ENCODE measurements at regions not wholly inside any gene's neighbourhood (a gene's known extent, or its start where the extent isn't known, plus 50 kb on each side); places are given as distances from the start of the nearest gene placed in this dataset.

- Histone ChIP-seq H3K9me3 (replicated peaks in 1 of 2; ENCODE audit: control insufficient read depth in 1 of 2, insufficient read depth in 1 of 2, low read length in 2 of 2) (peaks cover 0 to 3% of the 10 kb centered on the region in 2 donors), H3K36me3 (replicated peaks in 1 of 2; ENCODE audit: control insufficient read depth in 1 of 2, insufficient read depth in 2 of 2, low read length in 2 of 2) (no peaks in the 10 kb centered on the region), H2AFZ (ENCODE audit: insufficient read depth, low read depth, low read length, poor library complexity, severe bottlenecking) (no peak overlapping the region), H3K4me2 (replicated peaks; ENCODE audit: extremely low read depth, low read length, poor library complexity, severe bottlenecking) (no peak overlapping the region), H3K79me2 (ENCODE audit: insufficient read depth, low read length) (no peaks in the 10 kb centered on the region), H4K20me1 (ENCODE audit: insufficient read depth, low read length) (no peaks in the 10 kb centered on the region), H3K4me1 (ENCODE audit: control insufficient read depth in 1 of 2, insufficient read depth in 2 of 2, low read length in 2 of 2) (peaks cover 1 to 2% of the 10 kb centered on the region in 2 donors), H3K4me3 (replicated peaks in 1 of 3; ENCODE audit: low read depth in 2 of 3, low read length in 3 of 3) (no peak overlapping the region), H3K27ac (ENCODE audit: low read depth in 1 of 2, low read length in 2 of 2) (no peak overlapping the region), H3K9ac (ENCODE audit: insufficient read depth, low read length, poor library complexity, severe bottlenecking) (no peak overlapping the region), H3K27me3 (ENCODE audit: control insufficient read depth in 2 of 2, insufficient read depth in 2 of 2, low read length in 2 of 2) (no peaks in the 10 kb centered on the region)
- H3K9me3 Mint-ChIP-seq: peaks cover 0 to 8% (median 2%) of the 10 kb centered on the region in 7 donors
- DNase-seq: no peak
- TF ChIP-seq, protein P1, sequence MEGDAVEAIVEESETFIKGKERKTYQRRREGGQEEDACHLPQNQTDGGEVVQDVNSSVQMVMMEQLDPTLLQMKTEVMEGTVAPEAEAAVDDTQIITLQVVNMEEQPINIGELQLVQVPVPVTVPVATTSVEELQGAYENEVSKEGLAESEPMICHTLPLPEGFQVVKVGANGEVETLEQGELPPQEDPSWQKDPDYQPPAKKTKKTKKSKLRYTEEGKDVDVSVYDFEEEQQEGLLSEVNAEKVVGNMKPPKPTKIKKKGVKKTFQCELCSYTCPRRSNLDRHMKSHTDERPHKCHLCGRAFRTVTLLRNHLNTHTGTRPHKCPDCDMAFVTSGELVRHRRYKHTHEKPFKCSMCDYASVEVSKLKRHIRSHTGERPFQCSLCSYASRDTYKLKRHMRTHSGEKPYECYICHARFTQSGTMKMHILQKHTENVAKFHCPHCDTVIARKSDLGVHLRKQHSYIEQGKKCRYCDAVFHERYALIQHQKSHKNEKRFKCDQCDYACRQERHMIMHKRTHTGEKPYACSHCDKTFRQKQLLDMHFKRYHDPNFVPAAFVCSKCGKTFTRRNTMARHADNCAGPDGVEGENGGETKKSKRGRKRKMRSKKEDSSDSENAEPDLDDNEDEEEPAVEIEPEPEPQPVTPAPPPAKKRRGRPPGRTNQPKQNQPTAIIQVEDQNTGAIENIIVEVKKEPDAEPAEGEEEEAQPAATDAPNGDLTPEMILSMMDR (IDR thresholded peaks at IDR 0.05): no peak
- H3K27me3 Mint-ChIP-seq (ENCODE audit: low read depth in 3 of 3): peaks cover 0 to 3% (median 0%) of the 10 kb centered on the region in 3 donors
- intact Hi-C loops (cut with micrococcal nuclease): no loop called here
- peaks cover 3% of the 10 kb centered on the region for H3K4me1 Mint-ChIP-seq
- no peak overlapping the region for H3K27ac Mint-ChIP-seq
- H3K36me3 Mint-ChIP-seq: no peaks in the 10 kb centered on the region
- WGBS (ENCODE audit: insufficient coverage): no CpG with 5 or more reads among the region's 1 CpG
- H3K4me3 Mint-ChIP-seq: no peak overlapping the region
These were observed 90.9 kb upstream of the LNX1 start for GRCh38 chr4:53682196-53682595.

- no peak overlapping the region for H3K27ac ChIP-seq (ENCODE audit: low read depth in 1 of 2, low read length in 2 of 2)
- H4K20me1 ChIP-seq (ENCODE audit: insufficient read depth, low read length): no peaks in the 10 kb centered on the region
- no peak overlapping the region for H3K4me3 Mint-ChIP-seq
- H3K27me3 ChIP-seq (ENCODE audit: control insufficient read depth in 2 of 2, insufficient read depth in 2 of 2, low read length in 2 of 2): no peaks in the 10 kb centered on the region
- no peaks in the 10 kb centered on the region for H3K36me3 Mint-ChIP-seq
- peaks cover 15 to 17% of the 10 kb centered on the region in 2 donors for H3K4me1 ChIP-seq (ENCODE audit: control insufficient read depth in 1 of 2, insufficient read depth in 2 of 2, low read length in 2 of 2)
- TF ChIP-seq, protein P1 (IDR thresholded peaks at IDR 0.05): no peak
- no peak overlapping the region for H2AFZ ChIP-seq (ENCODE audit: insufficient read depth, low read depth, low read length, poor library complexity, severe bottlenecking)
- H3K9ac ChIP-seq (ENCODE audit: insufficient read depth, low read length, poor library complexity, severe bottlenecking): no peak overlapping the region
- peaks cover 0 to 3% of the 10 kb centered on the region in 2 donors for H3K9me3 ChIP-seq (replicated peaks in 1 of 2; ENCODE audit: control insufficient read depth in 1 of 2, insufficient read depth in 1 of 2, low read length in 2 of 2)
- H3K4me1 Mint-ChIP-seq: peaks cover 18% of the 10 kb centered on the region
- H3K4me3 ChIP-seq (replicated peaks in 1 of 3; ENCODE audit: low read depth in 2 of 3, low read length in 3 of 3): no peak overlapping the region
- peaks cover 0 to 8% (median 2%) of the 10 kb centered on the region in 7 donors for H3K9me3 Mint-ChIP-seq
- H3K79me2 ChIP-seq (ENCODE audit: insufficient read depth, low read length): no peaks in the 10 kb centered on the region
- WGBS (ENCODE audit: insufficient coverage): no CpG with 5 or more reads among the region's 1 CpG
- intact Hi-C loops (cut with micrococcal nuclease): no loop called here
- no peak for DNase-seq
- no peak overlapping the region for H3K27ac Mint-ChIP-seq
- no peak overlapping the region for H3K4me2 ChIP-seq (replicated peaks; ENCODE audit: extremely low read depth, low read length, poor library complexity, severe bottlenecking)
- peaks cover 0 to 3% (median 0%) of the 10 kb centered on the region in 3 donors for H3K27me3 Mint-ChIP-seq (ENCODE audit: low read depth in 3 of 3)
- no peaks in the 10 kb centered on the region for H3K36me3 ChIP-seq (replicated peaks in 1 of 2; ENCODE audit: control insufficient read depth in 1 of 2, insufficient read depth in 2 of 2, low read length in 2 of 2)
These were observed 89.3 kb upstream of the LNX1 start for GRCh38 chr4:53680598-53680997.

Measured in CD14-positive monocyte (primary cell).